H1 (cell line): ENCODE measurements at regions not wholly inside any gene's neighbourhood (a gene's known extent, or its start where the extent isn't known, plus 50 kb on each side); places are given as distances from the start of the nearest gene placed in this dataset.

Experiments used
- CTCF ChIA-PET: fragments of 300-600 bp; sonication (Branson Sonifier 250); formaldehyde crosslinking; loops from one replicate; lab custom pipeline; 2021; ENCODE audit not compliant: partially characterized antibody; lab: Charles Lee
- POLR2A ChIA-PET: fragments of 300-600 bp; sonication (Branson Sonifier 250); formaldehyde crosslinking; loops from one replicate; lab custom pipeline; 2021; ENCODE audit warnings: inconsistent platforms; ENCODE audit not compliant: partially characterized antibody; lab: Charles Lee
- DNase-seq, 2 experiments: peaks; one replicate each; pipeline versions ENCODE4 v3.0.0 to v3.0.0-alpha.2; 2010 to 2022; ENCODE audit warnings: low spot score in 2 of 2, low read depth in 1 of 2, mixed read lengths in 1 of 2
- FAIRE-seq: peaks from 2 replicates; lab custom pipeline; 2011; peaks lifted over from hg19 to GRCh38; lab: Jason Lieb, UNC
- H2AFZ ChIP-seq: 2 replicates; pipeline ENCODE4 v1.8.1; 2012; ENCODE audit warnings: low read length, inconsistent platforms
- H2AK5ac ChIP-seq: 2 replicates; pipeline ENCODE4 v1.6.1; 2013; ENCODE audit warnings: low read depth, low read length
- H2BK120ac ChIP-seq: replicated peaks from 2 replicates; pipeline ENCODE3; 2013; ENCODE audit warnings: low read depth, low read length, inconsistent platforms
- H2BK12ac ChIP-seq: 2 replicates; pipeline ENCODE4 v1.6.1; 2013; ENCODE audit warnings: low read depth, low read length
- H2BK15ac ChIP-seq: 2 replicates; pipeline ENCODE4 v1.6.1; 2013; ENCODE audit warnings: low read length
- H2BK20ac ChIP-seq: 2 replicates; pipeline ENCODE4 v1.6.1; 2013; ENCODE audit warnings: low read length
- H2BK5ac ChIP-seq: 2 replicates; pipeline ENCODE4 v1.6.1; 2013; ENCODE audit warnings: low read depth, low read length
- H3K14ac ChIP-seq: 2 replicates; pipeline ENCODE4 v1.6.1; 2013; ENCODE audit warnings: inconsistent platforms; ENCODE audit not compliant: insufficient read length
- H3K18ac ChIP-seq: 2 replicates; pipeline ENCODE4 v1.6.1; 2013; ENCODE audit warnings: low read length; ENCODE audit errors: extremely low read depth
- H3K23ac ChIP-seq: 2 replicates; pipeline ENCODE4 v1.6.1; 2013; ENCODE audit warnings: inconsistent platforms; ENCODE audit not compliant: insufficient read length
- H3K23me2 ChIP-seq: 2 replicates; pipeline ENCODE4 v1.6.1; 2013; ENCODE audit warnings: low read depth, low read length
- H3K27ac ChIP-seq: 2 replicates; pipeline ENCODE4 v1.6.1; 2011; ENCODE audit warnings: low read depth, low read length, inconsistent platforms
- H3K27me3 ChIP-seq, 4 experiments: replicated peaks in 1 of 4; 1 replicate in 1 of 4; 2 replicates in 3 of 4; pipeline versions ENCODE4 v1.6.1 to v1.8.1; 2011 to 2013; ENCODE audit warnings: low read length in 3 of 4, mild to moderate bottlenecking in 3 of 4, inconsistent platforms in 2 of 4, mixed read lengths in 2 of 4, moderate library complexity in 1 of 4; ENCODE audit not compliant: control insufficient read depth in 3 of 4, insufficient read depth in 3 of 4; ENCODE audit errors: extremely low read depth in 1 of 4
- H3K36me3 ChIP-seq, 4 experiments: 2 replicates each; pipeline versions ENCODE4 v1.6.1 to v1.8.1; 2011 to 2013; ENCODE audit warnings: mild to moderate bottlenecking in 4 of 4, low read length in 3 of 4, moderate library complexity in 2 of 4, control low read depth in 1 of 4, inconsistent platforms in 1 of 4; ENCODE audit not compliant: insufficient read depth in 4 of 4, control insufficient read depth in 2 of 4
- H3K4ac ChIP-seq: replicated peaks from 2 replicates; pipeline ENCODE3; 2013; ENCODE audit warnings: low read length, low read depth, mixed read lengths, inconsistent platforms; ENCODE audit not compliant: insufficient read length
- H3K4me1 ChIP-seq, 4 experiments: replicated peaks in 1 of 4; 1 replicate in 1 of 4; 2 replicates in 3 of 4; pipeline versions ENCODE4 v1.6.1 to v1.8.1; 2011 to 2013; ENCODE audit warnings: low read length in 3 of 4, inconsistent platforms in 2 of 4, mixed read lengths in 1 of 4; ENCODE audit not compliant: insufficient read depth in 4 of 4, control insufficient read depth in 3 of 4
- H3K4me2 ChIP-seq, 2 experiments: 2 replicates each; pipeline versions ENCODE4 v1.6.1 to v1.8.1; 2011 to 2013; ENCODE audit warnings: low read depth in 2 of 2, low read length in 2 of 2, control low read depth in 1 of 2, inconsistent platforms in 1 of 2, mild to moderate bottlenecking in 1 of 2; ENCODE audit not compliant: insufficient read depth in 1 of 2
- H3K4me3 ChIP-seq, 4 experiments: fragments of 200-600, 300-600 bp in 1 of 4; sonication (generic), shearing (Covaris generic), sonication (Bioruptor Twin) in 1 of 4; 2 replicates each; pipeline versions ENCODE4 v1.5.1 to v1.8.1; 2011 to 2016; ENCODE audit warnings: low read length in 4 of 4, low read depth in 3 of 4, control low read depth in 2 of 4, inconsistent platforms in 2 of 4, mild to moderate bottlenecking in 2 of 4, mixed read lengths in 1 of 4, moderate library complexity in 1 of 4; ENCODE audit not compliant: insufficient read depth in 2 of 4; ENCODE audit errors: extremely low read depth in 1 of 4
- H3K56ac ChIP-seq: replicated peaks from 2 replicates; pipeline ENCODE3; 2013; ENCODE audit warnings: low read depth, mild to moderate bottlenecking, mixed read lengths, low read length, inconsistent platforms; ENCODE audit not compliant: insufficient read length
- H3K79me1 ChIP-seq: 2 replicates; pipeline ENCODE4 v1.6.1; 2013; ENCODE audit warnings: low read depth, low read length, control low read depth
- H3K79me2 ChIP-seq, 2 experiments: 2 replicates each; pipeline versions ENCODE4 v1.6.1 to v1.8.1; 2012 to 2013; ENCODE audit warnings: low read length in 2 of 2, mild to moderate bottlenecking in 2 of 2, inconsistent platforms in 1 of 2; ENCODE audit not compliant: insufficient read depth in 2 of 2, control insufficient read depth in 1 of 2
- H3K9ac ChIP-seq, 4 experiments: replicated peaks in 1 of 4; 1 replicate in 1 of 4; 2 replicates in 3 of 4; pipeline versions ENCODE4 v1.6.1 to v1.8.1; 2011 to 2013; ENCODE audit warnings: low read depth in 3 of 4, low read length in 3 of 4, control low read depth in 2 of 4, mild to moderate bottlenecking in 2 of 4, moderate library complexity in 2 of 4, inconsistent platforms in 1 of 4; ENCODE audit errors: extremely low read depth in 1 of 4
- H3K9me3 ChIP-seq, 2 experiments: 2 replicates each; pipeline versions ENCODE4 v1.6.1 to v1.8.1; 2012 to 2013; ENCODE audit warnings: mild to moderate bottlenecking in 2 of 2, moderate library complexity in 2 of 2, control low read depth in 1 of 2, inconsistent platforms in 1 of 2, low read depth in 1 of 2, low read length in 1 of 2, mixed read lengths in 1 of 2; ENCODE audit not compliant: insufficient read depth in 2 of 2
- H4K20me1 ChIP-seq, 2 experiments: replicated peaks in 1 of 2; 2 replicates each; pipeline versions ENCODE3 to v1.8.1; 2011 to 2013; ENCODE audit warnings: inconsistent platforms in 2 of 2, low read length in 2 of 2, mild to moderate bottlenecking in 1 of 2; ENCODE audit not compliant: insufficient read depth in 2 of 2, control insufficient read depth in 1 of 2
- H4K5ac ChIP-seq: 2 replicates; pipeline ENCODE4 v1.6.1; 2013; ENCODE audit warnings: low read length, low read depth, mixed read lengths, inconsistent platforms; ENCODE audit not compliant: insufficient read length
- H4K8ac ChIP-seq: 2 replicates; pipeline ENCODE4 v1.8.0; 2013; ENCODE audit warnings: mild to moderate bottlenecking, moderate library complexity, low read length, inconsistent platforms; ENCODE audit not compliant: insufficient read depth; ENCODE audit errors: extremely low read depth
- H4K91ac ChIP-seq: replicated peaks from 2 replicates; pipeline ENCODE3; 2013; ENCODE audit warnings: low read length, mixed read lengths, inconsistent platforms; ENCODE audit not compliant: insufficient read length
- ATF3 ChIP-seq: IDR thresholded peaks from 2 replicates; pipeline ENCODE4 v1.6.1; 2011; ENCODE audit warnings: low read depth, mild to moderate bottlenecking, low read length; ENCODE audit not compliant: insufficient read depth
- BRCA1 ChIP-seq: IDR thresholded peaks from 2 replicates; pipeline ENCODE4 v1.6.1; 2012; ENCODE audit warnings: low read depth, low read length, improper control_type of control experiment
- CHD1 ChIP-seq: IDR thresholded peaks from 2 replicates; pipeline ENCODE4 v1.6.1; 2012; ENCODE audit warnings: low read depth, low read length, improper control_type of control experiment
- CHD2 ChIP-seq: IDR thresholded peaks from 2 replicates; pipeline ENCODE4 v1.6.1; 2012; ENCODE audit warnings: low read length, improper control_type of control experiment
- CREB1 ChIP-seq: IDR thresholded peaks from 2 replicates; pipeline ENCODE4 v1.6.1; 2012; ENCODE audit warnings: inconsistent platforms
- CTBP2 ChIP-seq: IDR thresholded peaks from 2 replicates; pipeline ENCODE4 v1.7.0; 2011; ENCODE audit warnings: borderline replicate concordance, mild to moderate bottlenecking, moderate library complexity, mixed read lengths, low read length; ENCODE audit not compliant: insufficient read depth, insufficient read length
- EP300 ChIP-seq, 2 experiments: IDR thresholded peaks; 1 replicate in 1 of 2; 2 replicates in 1 of 2; pipeline ENCODE4 v1.6.1; 2011 to 2012; ENCODE audit warnings: low read depth in 2 of 2, low read length in 2 of 2, mild to moderate bottlenecking in 2 of 2, borderline replicate concordance in 1 of 2, inconsistent platforms in 1 of 2, moderate library complexity in 1 of 2
- EZH2 ChIP-seq: fragments of 200-600 bp; sonication (generic); IDR thresholded peaks from 2 replicates; pipeline ENCODE4 v1.7.1; 2012; ENCODE audit warnings: low read depth, mild to moderate bottlenecking, moderate library complexity, low read length, inconsistent platforms; ENCODE audit not compliant: severe bottlenecking
- HDAC6 ChIP-seq: IDR thresholded peaks from one replicate; pipeline ENCODE4 v1.7.1; 2012; ENCODE audit warnings: low read depth, mild to moderate bottlenecking, inconsistent platforms, low read length, moderate library complexity
- KDM4A ChIP-seq: IDR thresholded peaks from one replicate; pipeline ENCODE4 v1.7.1; 2012; ENCODE audit warnings: low read depth, mild to moderate bottlenecking, moderate library complexity, low read length, inconsistent platforms; ENCODE audit not compliant: severe bottlenecking
- MAFK ChIP-seq: IDR thresholded peaks from 2 replicates; pipeline ENCODE4 v1.6.1; 2012; ENCODE audit warnings: low read depth, mild to moderate bottlenecking, improper control_type of control experiment, low read length
- PHF8 ChIP-seq: fragments of 200-600 bp; sonication (generic); conservative IDR thresholded peaks from 2 replicates; pipeline ENCODE4 v1.7.1; 2012; ENCODE audit warnings: low read depth, mild to moderate bottlenecking, inconsistent platforms, low read length, moderate library complexity
- TAF7 ChIP-seq: optimal IDR thresholded peaks from 2 replicates; pipeline ENCODE3; 2011; ENCODE audit warnings: low read depth, mild to moderate bottlenecking, inconsistent platforms, low read length, moderate library complexity, borderline replicate concordance
- TBP ChIP-seq: IDR thresholded peaks from 2 replicates; pipeline ENCODE4 v1.6.1; 2011; ENCODE audit warnings: low read depth, low read length, improper control_type of control experiment
- WGBS, 2 experiments: shearing (Covaris generic) in 1 of 2; methylation state at CpG; one replicate each; pipeline versions ENCODE4 v1.1.6 to v1.1.7; 2013 to 2015; ENCODE audit warnings: low lambda C conversion rate in 2 of 2, mixed read lengths in 2 of 2, inconsistent platforms in 1 of 2, low coverage in 1 of 2, missing lambda C conversion rate in 1 of 2; ENCODE audit not compliant: insufficient replicate concordance in 2 of 2, insufficient coverage in 1 of 2, insufficient read length in 1 of 2; ENCODE audit errors: extremely low coverage in 1 of 2, missing lambda C conversion rate in 1 of 2; 5-methylcytosine and 5-hydroxymethylcytosine counted together
- TF ChIP-seq, protein P1 (sequence below): IDR thresholded peaks from 2 replicates; pipeline ENCODE4 v1.6.1; 2012; ENCODE audit warnings: inconsistent platforms

- Histone ChIP-seq H3K27ac (no peak overlapping the region), H3K9ac (no peak overlapping the region), H3K23me2 (no peaks in the 10 kb centered on the region), H4K8ac (no peak overlapping the region), H3K4me3 (no peak overlapping the region), H3K23ac (no peak overlapping the region), H2BK20ac (no peak overlapping the region), H3K56ac (no peak overlapping the region), H2AK5ac (no peak overlapping the region), H3K4me2 (no peak overlapping the region), H3K4me1 (no peaks in the 10 kb centered on the region), H3K4ac (no peak overlapping the region), H2BK15ac (no peak overlapping the region), H3K79me1 (no peaks in the 10 kb centered on the region), H2BK12ac (no peak overlapping the region), H4K20me1 (no peaks in the 10 kb centered on the region), H4K5ac (no peak overlapping the region), H3K79me2 (no peaks in the 10 kb centered on the region), H3K36me3 (no peaks in the 10 kb centered on the region), H3K14ac (no peak overlapping the region), H2BK5ac (no peak overlapping the region), H2AFZ (no peak overlapping the region), H2BK120ac (no peak overlapping the region), H3K9me3 (no peaks in the 10 kb centered on the region), H3K27me3 (no peaks in the 10 kb centered on the region), H4K91ac (no peak overlapping the region), H3K18ac (no peak overlapping the region)
- FAIRE-seq (no peak), DNase-seq (no peak)
- ChIA-PET CTCF (no interaction called here), POLR2A (no interaction called here)
- WGBS, 2 experiments, result 92% methylated on average over 1 of the region's 1 CpG; no CpG with 5 or more reads in 1 of the 2 experiments
- TF ChIP-seq PHF8, result no peak
- no peak for TF ChIP-seq ATF3
- no peak for TF ChIP-seq CTBP2
- TF ChIP-seq CREB1, result no peak
- no peak for TF ChIP-seq TBP
- TF ChIP-seq, protein P1, sequence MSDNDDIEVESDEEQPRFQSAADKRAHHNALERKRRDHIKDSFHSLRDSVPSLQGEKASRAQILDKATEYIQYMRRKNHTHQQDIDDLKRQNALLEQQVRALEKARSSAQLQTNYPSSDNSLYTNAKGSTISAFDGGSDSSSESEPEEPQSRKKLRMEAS, result no peak
- no peak for TF ChIP-seq EP300 (IDR thresholded peaks at IDR 0.05; ENCODE audit: borderline replicate concordance in 1 of 2, low read depth in 2 of 2, low read length in 2 of 2)
- no peak for TF ChIP-seq MAFK
- no peak for TF ChIP-seq TAF7
- no peak for TF ChIP-seq CHD1
- no peak for TF ChIP-seq BRCA1
- TF ChIP-seq HDAC6, result no peak
- TF ChIP-seq CHD2, result no peak
- TF ChIP-seq KDM4A, result no peak
- no peak for TF ChIP-seq EZH2
These were observed 374.9 kb upstream of the CNTN4 start for GRCh38 chr3:1723726-1724125.
